Esophagus squamous epithelium (tissue), 5 donors: ENCODE measurements at regions not wholly inside any gene's neighbourhood (a gene's known extent, or its start where the extent isn't known, plus 50 kb on each side); places are given as distances from the start of the nearest gene placed in this dataset.

ENCODE experiments used
- DNase-seq: peaks from one replicate; lab custom pipeline; 2025; lab: John Stamatoyannopoulos, UW
- H3K27ac ChIP-seq, 4 donors: fragments of 200-600 bp; sonication (generic); one replicate each; pipeline ENCODE4 v1.5.1; 2016 to 2019; ENCODE audit warnings: mild to moderate bottlenecking in 1 of 4
- H3K27me3 ChIP-seq, 4 donors: fragments of 200-600 bp; sonication (generic); 1 replicate in 3 of 4; 2 replicates in 1 of 4; pipeline versions ENCODE4 v1.5.1 to v1.6.0; 2017 to 2021; ENCODE audit warnings: antibody characterized with exemption in 1 of 4
- H3K36me3 ChIP-seq, 3 donors: fragments of 200-600 bp; sonication (generic); one replicate each; pipeline ENCODE4 v1.5.1; 2016 to 2019
- H3K4me1 ChIP-seq, 3 donors: fragments of 200-600 bp; sonication (generic); one replicate each; pipeline ENCODE4 v1.5.1; 2017 to 2019
- H3K4me3 ChIP-seq, 4 donors: fragments of 200-600 bp; sonication (generic); 1 replicate in 3 of 4; 2 replicates in 1 of 4; pipeline ENCODE4 v1.5.1; 2016 to 2019; ENCODE audit warnings: mild to moderate bottlenecking in 2 of 4, moderate library complexity in 1 of 4
- H3K9me3 ChIP-seq, 3 donors: fragments of 200-600 bp; sonication (generic); one replicate each; pipeline ENCODE4 v1.5.1; 2016 to 2019
- CTCF ChIP-seq, 6 experiments: fragments of 450-650 bp in 4 of 6; fragments of 200-600 bp in 2 of 6; sonication (generic) in 2 of 6; IDR thresholded peaks; one replicate each; pipeline ENCODE4 v1.5.1; 2016 to 2019; ENCODE audit warnings: antibody characterized with exemption in 6 of 6, mild to moderate bottlenecking in 4 of 6, moderate library complexity in 4 of 6
- POLR2A ChIP-seq, 4 donors: fragments of 450-650 bp; IDR thresholded peaks; one replicate each; pipeline ENCODE4 v1.6.1; 2017; ENCODE audit warnings: antibody characterized with exemption in 4 of 4, mild to moderate bottlenecking in 4 of 4, moderate library complexity in 3 of 4
- WGBS, 2 donors: methylation state at CpG; one replicate each; pipeline ENCODE4 v1.1.5; 2018; 5-methylcytosine and 5-hydroxymethylcytosine counted together
- intact Hi-C: fragments of 100-400 bp; cut with DNase I; formaldehyde crosslinking; loops from one replicate; pipeline ENCODE4 v1.15.0; 2022
- donor health status: DM: yes; HTN: yes; CAD: no.

- H3K27ac ChIP-seq, result no peak overlapping the region
- H3K4me1 ChIP-seq, result no peaks in the 10 kb centered on the region
- H3K9me3 ChIP-seq, result peaks cover 0 to 9% (median 0%) of the 10 kb centered on the region in 3 donors
- H3K36me3 ChIP-seq, result no peaks in the 10 kb centered on the region
- peaks cover 0 to 69% (median 0%) of the 10 kb centered on the region in 4 donors for H3K27me3 ChIP-seq
- intact Hi-C loops, result no loop called here
- no peak overlapping the region for H3K4me3 ChIP-seq
- no peak for DNase-seq
- TF ChIP-seq POLR2A (IDR thresholded peaks at IDR 0.05) (no peak), CTCF (IDR thresholded peaks at IDR 0.05) (no peak)
- 63 to 68% methylated on average over 15 to 18 of the region's 23 CpGs for WGBS, 2 donors
These were observed 288.2 kb downstream of the PTPRU start for GRCh38 chr1:29524285-29525065.

- Histone ChIP-seq H3K36me3 (no peaks in the 10 kb centered on the region), H3K27ac (no peak overlapping the region), H3K4me3 (no peak overlapping the region), H3K4me1 (no peaks in the 10 kb centered on the region), H3K9me3 (no peaks in the 10 kb centered on the region), H3K27me3 (peaks cover 0 to 77% (median 0%) of the 10 kb centered on the region in 4 donors)
- WGBS, 2 donors, result 69 to 72% methylated on average over 9 to 10 of the region's 10 CpGs
- no peak for DNase-seq
- TF ChIP-seq POLR2A (IDR thresholded peaks at IDR 0.05) (no peak), CTCF (IDR thresholded peaks at IDR 0.05) (no peak)
- intact Hi-C loops, result no loop called here
These were observed 287.3 kb downstream of the PTPRU start for GRCh38 chr1:29523576-29523975.

GRCh38 chr1:29523136-29523535 is 286.8 kb downstream of the PTPRU start:
- peaks cover 0 to 74% (median 0%) of the 10 kb centered on the region in 4 donors for H3K27me3 ChIP-seq
- TF ChIP-seq POLR2A (IDR thresholded peaks at IDR 0.05), result no peak
- no peak for TF ChIP-seq CTCF (IDR thresholded peaks at IDR 0.05)
- no peaks in the 10 kb centered on the region for H3K36me3 ChIP-seq
- intact Hi-C loops, result no loop called here
- WGBS, 2 donors, result 68 to 83% methylated on average over 4 to 5 of the region's 5 CpGs
- no peaks in the 10 kb centered on the region for H3K4me1 ChIP-seq
- no peak for DNase-seq
- H3K4me3 ChIP-seq, result no peak overlapping the region
- no peaks in the 10 kb centered on the region for H3K9me3 ChIP-seq
- no peak overlapping the region for H3K27ac ChIP-seq

- 37 to 60% methylated on average over 9 to 12 of the region's 14 CpGs for WGBS, 2 donors
- Histone ChIP-seq H3K9me3 (no peaks in the 10 kb centered on the region), H3K36me3 (no peaks in the 10 kb centered on the region), H3K27ac (no peak overlapping the region), H3K27me3 (peaks cover 0 to 71% (median 0%) of the 10 kb centered on the region in 4 donors), H3K4me1 (no peaks in the 10 kb centered on the region), H3K4me3 (no peak overlapping the region)
- no peak for DNase-seq
- intact Hi-C loops, result no loop called here
- TF ChIP-seq POLR2A (IDR thresholded peaks at IDR 0.05), result no peak
- TF ChIP-seq CTCF (IDR thresholded peaks at IDR 0.05), result no peak
These were observed 285.7 kb downstream of the PTPRU start for GRCh38 chr1:29521811-29522580.

GRCh38 chr1:29521438-29521715 is 285.1 kb downstream of the PTPRU start:
- WGBS, 2 donors, result 63 to 70% methylated on average over 2 to 4 of the region's 4 CpGs
- peaks cover 0 to 70% (median 0%) of the 10 kb centered on the region in 4 donors for H3K27me3 ChIP-seq

More at GRCh38 chr1:29521438-29521715, 285.1 kb downstream of the PTPRU start:
- H3K27ac ChIP-seq, result no peak overlapping the region
- no peak for DNase-seq
- H3K36me3 ChIP-seq, result no peaks in the 10 kb centered on the region
- intact Hi-C loops, result no loop called here
- no peaks in the 10 kb centered on the region for H3K9me3 ChIP-seq
- TF ChIP-seq CTCF (IDR thresholded peaks at IDR 0.05) (no peak), POLR2A (IDR thresholded peaks at IDR 0.05) (no peak)
- H3K4me1 ChIP-seq, result no peaks in the 10 kb centered on the region
- no peak overlapping the region for H3K4me3 ChIP-seq
